Stimulated activated CD8-positive, alpha-beta memory T cell treated with anti-CD3 and anti-CD28 coated beads, Interleukin-12 subunit alpha, Interleukin-12 subunit beta, amount 100 ng/mL, for 1 hour (primary cell): ENCODE measurements at regions not wholly inside any gene's neighbourhood (a gene's known extent, or its start where the extent isn't known, plus 50 kb on each side); places are given as distances from the start of the nearest gene placed in this dataset.

ENCODE experiments used
- DNase-seq: peaks from one replicate; pipeline ENCODE4 v3.0.0-alpha.2; 2020; ENCODE audit warnings: low read depth

- DNase-seq, result no peak
These were observed 191.8 kb downstream of the MELK start for GRCh38 chr9:36764364-36765076.

GRCh38 chr9:36765077-36765390 is 192.3 kb downstream of the MELK start:
- no peak for DNase-seq

GRCh38 chr9:36765468-36766341 is 193.0 kb downstream of the MELK start:
- peak; percentile 77 for DNase-seq

- DNase-seq, result no peak
These were observed 196.0 kb downstream of the MELK start for GRCh38 chr9:36768677-36769076.

GRCh38 chr9:36770025-36770424 is 197.3 kb downstream of the MELK start:
- no peak for DNase-seq

GRCh38 chr9:36772449-36773403 is 200.0 kb downstream of the MELK start:
- DNase-seq, result no peak

- DNase-seq, result no peak
These were observed 206.0 kb downstream of the MELK start for GRCh38 chr9:36778682-36779081.

- DNase-seq, result no peak
These were observed 206.9 kb downstream of the MELK start for GRCh38 chr9:36779582-36779981.

- DNase-seq, result no peak
These were observed 207.5 kb downstream of the MELK start for GRCh38 chr9:36780186-36780585.

GRCh38 chr9:36781533-36781932 is 208.8 kb downstream of the MELK start:
- no peak for DNase-seq
